ENCODE measurements at regions not wholly inside any gene's neighbourhood (a gene's known extent, or its start where the extent isn't known, plus 50 kb on each side); places are given as distances from the start of the nearest gene placed in this dataset.

GRCh38 chr2:104650405-104650996, 203.4 kb upstream of the POU3F3 start:
- H3K4me3 ChIP-seq (ENCODE audit: low read depth in 1 of 2, low read length in 1 of 2), result no peak overlapping the region
- no peaks in the 10 kb centered on the region for H3K36me3 ChIP-seq
- no peak for TF ChIP-seq CTCF (IDR thresholded peaks at IDR 0.05)

GRCh38 chr2:104654811-104655210, 199.1 kb upstream of the POU3F3 start:
- Histone ChIP-seq H3K4me1 (ENCODE audit: control insufficient read depth in 1 of 2, insufficient read depth in 1 of 2, low read depth in 1 of 2, low read length in 1 of 2) (peaks cover 11 to 29% of the 10 kb centered on the region in 2 experiments), H3K27me3 (peaks cover 14% of the 10 kb centered on the region), H3K4me3 (ENCODE audit: low read depth in 1 of 2, low read length in 1 of 2) (no peak overlapping the region), H3K27ac (no peak overlapping the region), H3K9me3 (no peaks in the 10 kb centered on the region), H3K36me3 (no peaks in the 10 kb centered on the region)
- TF ChIP-seq CTCF (IDR thresholded peaks at IDR 0.05), result no peak

More at GRCh38 chr2:104650405-104650996, 203.4 kb upstream of the POU3F3 start:
- H3K4me1 ChIP-seq (ENCODE audit: control insufficient read depth in 1 of 2, insufficient read depth in 1 of 2, low read depth in 1 of 2, low read length in 1 of 2), result peaks cover 0 to 4% of the 10 kb centered on the region in 2 experiments
- H3K27ac ChIP-seq, result no peak overlapping the region
- H3K9me3 ChIP-seq, result no peaks in the 10 kb centered on the region
- no peaks in the 10 kb centered on the region for H3K27me3 ChIP-seq

GRCh38 chr2:104656571-104657163, 197.2 kb upstream of the POU3F3 start:
- Histone ChIP-seq H3K9me3 (no peaks in the 10 kb centered on the region), H3K27ac (no peak overlapping the region), H3K4me1 (ENCODE audit: control insufficient read depth in 1 of 2, insufficient read depth in 1 of 2, low read depth in 1 of 2, low read length in 1 of 2) (peaks cover 11 to 29% of the 10 kb centered on the region in 2 experiments), H3K36me3 (no peaks in the 10 kb centered on the region), H3K27me3 (peaks cover 31% of the 10 kb centered on the region), H3K4me3 (ENCODE audit: low read depth in 1 of 2, low read length in 1 of 2) (no peak overlapping the region)
- no peak for TF ChIP-seq CTCF (IDR thresholded peaks at IDR 0.05)

GRCh38 chr2:104658144-104658835, 195.6 kb upstream of the POU3F3 start:
- Histone ChIP-seq H3K4me1 (ENCODE audit: control insufficient read depth in 1 of 2, insufficient read depth in 1 of 2, low read depth in 1 of 2, low read length in 1 of 2) (peaks cover 11 to 29% of the 10 kb centered on the region in 2 experiments), H3K27me3 (peaks cover 32% of the 10 kb centered on the region), H3K36me3 (no peaks in the 10 kb centered on the region), H3K4me3 (ENCODE audit: low read depth in 1 of 2, low read length in 1 of 2) (peak overlapping the region; percentile 20 to 41), H3K9me3 (no peaks in the 10 kb centered on the region), H3K27ac (no peak overlapping the region)
- no peak for TF ChIP-seq CTCF (IDR thresholded peaks at IDR 0.05)

- H3K36me3 ChIP-seq, result no peaks in the 10 kb centered on the region
- H3K9me3 ChIP-seq, result no peaks in the 10 kb centered on the region
- H3K4me3 ChIP-seq (ENCODE audit: low read depth in 1 of 2, low read length in 1 of 2), result peak overlapping the region; percentile 20 to 41
- H3K27me3 ChIP-seq, result peaks cover 32% of the 10 kb centered on the region
- peaks cover 11 to 29% of the 10 kb centered on the region in 2 experiments for H3K4me1 ChIP-seq (ENCODE audit: control insufficient read depth in 1 of 2, insufficient read depth in 1 of 2, low read depth in 1 of 2, low read length in 1 of 2)
- no peak for TF ChIP-seq CTCF (IDR thresholded peaks at IDR 0.05)
- no peak overlapping the region for H3K27ac ChIP-seq
These were observed 194.9 kb upstream of the POU3F3 start for GRCh38 chr2:104658904-104659591.

All from neutrophil (primary cell).